Caki2 (cell line): ENCODE measurements at regions not wholly inside any gene's neighbourhood (a gene's known extent, or its start where the extent isn't known, plus 50 kb on each side); places are given as distances from the start of the nearest gene placed in this dataset.

Experiments used
- DNase-seq: peaks from one replicate; pipeline ENCODE4 v3.0.0-alpha.2; 2015; ENCODE audit warnings: low read depth
- in situ Hi-C: cut with HindIII; loops from 2 replicates; pipeline ENCODE4 v1.10.0; 2016; ENCODE audit warnings: low sequenced_read_pairs, low pct_unique_long_range_greater_than_20kb, mixed read lengths

DNA sequence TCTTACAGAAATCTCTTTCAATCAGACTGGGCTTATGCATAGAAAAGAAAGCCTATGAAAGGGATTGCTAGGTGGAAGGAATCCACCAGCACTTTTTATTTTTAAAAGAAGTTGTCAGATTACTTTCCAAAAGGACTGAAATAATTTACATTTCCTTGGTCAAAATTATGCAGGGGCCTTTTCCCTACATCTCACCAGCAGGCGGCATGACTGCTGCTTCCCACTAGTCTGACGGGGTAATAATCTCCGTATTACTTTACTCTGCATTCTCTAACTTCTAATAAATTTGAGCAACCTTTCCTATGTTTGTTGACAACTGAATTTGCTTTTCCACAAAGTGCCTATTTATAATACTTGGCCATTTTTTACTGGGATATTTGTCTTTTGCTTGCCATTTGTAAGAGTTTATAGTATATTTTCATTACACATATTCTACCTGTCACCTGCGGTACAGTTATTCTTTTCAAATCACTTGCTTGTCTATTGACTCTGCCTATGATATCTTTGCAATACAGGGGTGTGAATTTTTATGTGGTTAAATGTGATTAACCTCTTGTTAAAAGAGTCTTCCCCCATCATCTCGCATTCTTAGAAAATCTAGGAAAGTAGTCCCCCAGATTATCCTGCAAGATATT, 51.9 kb upstream of the USP47 start:
- DNase-seq, result peak; percentile 10
- in situ Hi-C loops, result no loop called here

GRCh38 chr11:11788063-11788710, 53.6 kb upstream of the USP47 start:
- in situ Hi-C loops, result no loop called here
- no peak for DNase-seq

GRCh38 chr11:11787305-11788062, 54.3 kb upstream of the USP47 start:
- DNase-seq, result peak; percentile 42
- in situ Hi-C loops, result no loop called here

DNA sequence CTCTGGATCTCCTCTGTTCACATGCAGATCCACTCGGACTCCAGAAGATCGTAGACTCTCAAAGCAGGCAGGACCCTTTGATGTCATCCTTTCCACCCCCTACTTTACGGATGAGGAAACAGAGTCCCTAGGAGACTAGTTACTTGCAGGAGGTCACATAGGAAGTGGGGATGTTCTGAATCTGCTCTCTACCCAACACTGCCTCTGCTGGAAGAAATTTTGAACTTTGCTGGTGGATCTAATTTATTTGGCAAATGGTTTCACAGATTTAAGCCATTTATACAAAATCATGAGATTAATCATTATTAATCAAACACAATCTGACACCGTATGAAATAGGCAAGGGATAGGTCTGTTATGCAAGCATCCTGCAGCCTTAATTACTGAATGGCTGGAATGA, 55.0 kb upstream of the USP47 start:
- DNase-seq, result peak; percentile 32
- in situ Hi-C loops, result no loop called here

GRCh38 chr11:11786234-11786633, 55.5 kb upstream of the USP47 start:
- in situ Hi-C loops, result no loop called here
- no peak for DNase-seq

DNA sequence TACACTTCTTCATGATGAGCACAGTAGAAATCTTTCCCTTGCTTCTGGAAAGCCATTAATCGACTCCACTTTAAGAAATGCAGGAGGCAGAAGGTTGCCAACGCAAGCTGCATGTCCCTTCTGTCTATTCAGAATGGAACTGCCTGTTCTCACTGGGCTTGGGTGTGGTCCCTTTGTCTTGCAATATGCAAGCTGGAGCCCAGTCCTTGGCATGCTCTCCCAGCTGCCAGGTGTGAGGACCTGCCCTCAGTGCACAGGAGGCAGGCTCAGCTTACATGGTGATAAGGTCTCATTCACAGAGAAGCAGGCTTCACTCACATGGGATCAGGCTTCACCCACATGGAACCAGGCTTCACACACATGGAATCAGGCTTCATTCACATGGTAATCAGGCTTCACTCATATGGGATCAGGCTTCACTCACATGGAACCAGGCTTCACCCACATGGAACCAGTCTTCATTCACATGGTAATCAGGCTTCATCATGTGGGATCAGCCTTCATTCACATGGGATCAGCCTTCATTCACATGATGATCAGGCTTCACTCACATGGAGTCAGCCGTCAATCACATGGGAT, 59.2 kb upstream of the USP47 start:
- no peak for DNase-seq
- in situ Hi-C loops, result no loop called here

- in situ Hi-C loops, result no loop called here
- DNase-seq, result no peak
Observed at GRCh38 chr11:11780858-11781257, 60.9 kb upstream of the USP47 start.

GRCh38 chr11:11779975-11780374, 61.8 kb upstream of the USP47 start:
- no peak for DNase-seq
- in situ Hi-C loops, result no loop called here

DNA sequence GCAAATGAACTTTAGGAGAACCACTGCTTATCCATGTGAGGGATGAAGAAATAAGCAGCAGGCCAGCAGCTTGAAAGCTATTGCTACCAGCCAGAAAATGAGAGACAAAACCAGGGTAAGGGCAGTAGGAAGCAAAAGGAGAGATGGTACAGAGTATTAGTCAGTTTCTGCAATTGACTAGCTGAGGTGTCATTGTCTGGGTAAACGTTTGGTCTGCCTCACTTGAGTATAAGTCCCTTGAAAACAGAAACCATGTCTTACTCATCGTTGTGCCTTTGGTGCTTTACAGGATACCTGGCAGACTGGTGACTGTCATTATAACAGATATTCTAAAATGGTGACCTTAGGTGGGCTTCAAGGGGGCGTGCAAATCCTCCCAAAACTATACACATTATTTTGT, 63.9 kb upstream of the USP47 start:
- DNase-seq, result no peak
- in situ Hi-C loops, result no loop called here

DNA sequence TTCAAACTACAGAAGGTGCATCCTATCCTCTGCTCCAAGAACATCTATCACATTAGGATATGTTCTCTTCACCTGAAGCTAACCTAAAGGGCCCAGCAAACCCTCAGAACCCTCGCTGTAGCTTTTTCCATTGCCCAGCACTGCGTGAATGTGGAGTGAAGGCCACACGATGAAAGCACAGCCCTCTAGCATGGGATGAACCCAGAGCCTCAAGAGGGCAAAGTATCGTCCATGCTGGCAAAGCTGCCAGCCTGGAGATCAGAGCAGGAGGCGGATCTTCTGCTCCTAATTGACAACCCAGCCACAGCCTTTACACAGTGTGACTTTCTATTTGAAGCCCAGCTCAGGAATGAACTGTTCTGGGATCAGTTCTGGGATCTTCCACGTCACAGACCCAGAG, 65.1 kb upstream of the USP47 start:
- in situ Hi-C loops, result no loop called here
- no peak for DNase-seq

GRCh38 chr11:11774928-11775327, 66.8 kb upstream of the USP47 start:
- in situ Hi-C loops, result no loop called here
- DNase-seq, result no peak

DNA sequence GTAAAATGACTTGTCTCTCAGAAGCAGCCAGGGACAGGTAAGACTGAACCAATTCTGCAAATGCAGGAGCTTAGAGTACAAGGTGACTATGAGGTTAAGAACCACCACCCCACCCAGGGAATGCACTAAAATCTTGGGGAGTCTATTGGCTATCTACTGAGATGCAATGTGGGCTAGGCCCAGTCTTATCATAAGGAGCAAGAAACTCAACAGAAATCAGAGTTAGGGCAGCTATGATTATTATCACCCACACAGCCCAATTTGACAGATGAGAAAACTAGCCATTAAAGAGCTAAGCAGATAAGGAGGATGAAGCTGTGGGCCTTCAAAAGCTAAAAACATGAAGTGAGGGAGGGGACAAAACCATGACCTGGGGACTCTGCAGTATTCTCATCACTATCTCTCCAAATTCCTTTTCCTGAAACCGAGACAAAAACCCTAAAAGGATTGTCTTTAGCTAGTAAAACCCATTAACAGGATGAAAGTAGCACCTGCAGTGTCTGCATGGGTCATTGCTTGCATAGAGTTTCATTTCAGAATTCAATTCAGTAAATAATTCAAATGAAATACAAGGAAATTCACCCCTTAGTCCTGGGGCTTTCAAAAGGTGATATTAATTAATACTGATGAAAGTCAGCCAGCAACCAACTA, 68.8 kb upstream of the USP47 start:
- in situ Hi-C loops, result no loop called here
- no peak for DNase-seq

DNA sequence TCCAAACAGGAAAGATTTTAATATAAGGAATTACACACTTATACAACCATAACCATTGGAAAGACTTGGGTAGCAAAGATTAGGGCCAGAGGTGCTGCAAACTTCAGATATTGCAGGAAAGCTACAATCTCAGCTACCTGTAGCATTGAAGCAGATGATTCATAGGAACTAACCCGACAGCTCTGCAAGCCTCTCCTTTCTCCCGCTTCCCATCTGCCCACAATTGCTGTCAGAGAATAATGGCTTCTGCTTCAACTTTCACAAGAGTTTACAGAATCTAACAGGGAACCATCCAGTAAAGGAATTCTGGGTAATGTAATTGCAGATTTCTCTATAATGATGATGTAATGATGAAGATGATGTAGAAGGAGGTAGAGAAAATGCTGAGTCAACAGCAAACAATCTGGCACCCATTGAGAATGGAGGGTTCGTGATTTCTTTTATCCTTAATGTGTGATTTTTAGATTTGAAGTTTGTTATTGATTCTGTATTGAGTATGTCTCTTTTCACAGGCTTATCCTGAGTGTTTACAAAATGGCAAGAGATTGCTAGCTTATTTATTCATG, 70.8 kb upstream of the USP47 start:
- in situ Hi-C loops, result no loop called here
- DNase-seq, result no peak

- no peak for DNase-seq
- in situ Hi-C loops, result no loop called here
Observed at GRCh38 chr11:11770296-11770695, 71.5 kb upstream of the USP47 start.

- in situ Hi-C loops, result no loop called here
- DNase-seq, result no peak
Observed at GRCh38 chr11:11769782-11770181, 72.0 kb upstream of the USP47 start.

DNA sequence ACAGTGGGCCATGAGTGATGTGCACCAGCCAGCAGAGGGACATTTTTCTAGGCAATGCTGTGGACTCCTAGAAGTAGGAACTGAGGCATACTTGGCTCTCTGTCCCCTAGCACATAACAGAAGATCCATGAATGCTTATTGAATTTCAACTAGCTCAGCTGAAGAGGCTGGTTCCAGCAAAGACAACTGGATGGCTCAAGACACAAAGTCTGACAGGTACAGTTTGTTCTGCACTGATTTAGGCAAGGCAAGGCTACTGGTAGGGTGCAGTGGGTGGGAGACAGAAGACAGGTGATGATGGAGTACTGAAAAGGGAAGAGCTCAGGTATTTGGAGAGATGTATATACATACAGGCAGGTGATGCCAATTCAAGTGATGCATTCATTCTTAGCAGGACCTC, 72.4 kb upstream of the USP47 start:
- in situ Hi-C loops, result no loop called here
- DNase-seq, result no peak

DNA sequence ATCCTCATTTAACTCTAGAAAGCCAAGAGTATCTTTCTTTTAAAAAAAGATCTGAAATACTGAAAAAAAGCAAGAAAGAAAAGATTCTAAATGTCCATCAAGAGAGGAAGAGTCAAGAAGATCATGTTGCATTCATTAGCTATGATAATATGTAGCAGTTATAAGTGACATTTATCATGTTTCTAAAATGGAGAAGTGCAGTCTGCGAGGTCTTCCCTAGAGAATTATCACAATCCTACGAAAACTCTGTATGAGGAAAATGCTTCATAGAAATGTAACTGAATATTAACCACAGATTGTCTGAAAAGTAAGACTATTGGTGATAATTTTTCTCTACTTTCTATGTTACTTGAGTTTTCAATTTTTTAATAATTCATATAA, 77.4 kb upstream of the USP47 start:
- DNase-seq, result no peak
- in situ Hi-C loops, result no loop called here

- in situ Hi-C loops, result no loop called here
- DNase-seq, result no peak
Observed at GRCh38 chr11:11763796-11764422, 77.9 kb upstream of the USP47 start.
